ENCODE measurements at regions not wholly inside any gene's neighbourhood (a gene's known extent, or its start where the extent isn't known, plus 50 kb on each side); places are given as distances from the start of the nearest gene placed in this dataset.
"Not testable (repeated sequence)": the region's sequence is repeated elsewhere in the genome, so short reads cannot be mapped to it uniquely, and the experiment has no call there.

- H3K4me3 Mint-ChIP-seq, result no peak overlapping the region
- H3K27ac Mint-ChIP-seq, result no peak overlapping the region
- peaks cover 9% of the 10 kb centered on the region for H3K4me1 Mint-ChIP-seq
- H3K27me3 Mint-ChIP-seq (ENCODE audit: low read depth), result peaks cover 24% of the 10 kb centered on the region
- CTCF ChIA-PET, result interaction anchor here (0.6 to 6.2 kb wide), 14 partner anchors 13 to 143 kb away, joined by 3 to 67 read pairs (median 6); partner anchors contain the start of genes CHRNA3, CHRNA5 and CHRNB4
- TF ChIP-seq NFATC4 (CRISPR knock-in tag; IDR thresholded peaks at IDR 0.05) (no peak), FOXK1 (CRISPR knock-in tag; IDR thresholded peaks at IDR 0.05) (no peak)
- TF ChIP-seq, protein P1, sequence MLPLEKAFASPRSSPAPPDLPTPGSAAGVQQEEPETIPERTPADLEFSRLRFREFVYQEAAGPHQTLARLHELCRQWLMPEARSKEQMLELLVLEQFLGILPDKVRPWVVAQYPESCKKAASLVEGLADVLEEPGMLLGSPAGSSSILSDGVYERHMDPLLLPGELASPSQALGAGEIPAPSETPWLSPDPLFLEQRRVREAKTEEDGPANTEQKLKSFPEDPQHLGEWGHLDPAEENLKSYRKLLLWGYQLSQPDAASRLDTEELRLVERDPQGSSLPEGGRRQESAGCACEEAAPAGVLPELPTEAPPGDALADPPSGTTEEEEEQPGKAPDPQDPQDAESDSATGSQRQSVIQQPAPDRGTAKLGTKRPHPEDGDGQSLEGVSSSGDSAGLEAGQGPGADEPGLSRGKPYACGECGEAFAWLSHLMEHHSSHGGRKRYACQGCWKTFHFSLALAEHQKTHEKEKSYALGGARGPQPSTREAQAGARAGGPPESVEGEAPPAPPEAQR (CRISPR knock-in tag; IDR thresholded peaks at IDR 0.05), result no peak
- ATAC-seq (no peak; the same call in 1 of the 2 replicates), DNase-seq (ENCODE audit: low spot score) (no peak)
- H3K36me3 Mint-ChIP-seq, result peaks cover 21% of the 10 kb centered on the region
- POLR2A ChIA-PET, result no interaction called here
- peaks cover 39% of the 10 kb centered on the region for H3K9me3 Mint-ChIP-seq
Measured at GRCh38 chr15:78708713-78709260, 67.8 kb upstream of the CHRNB4 start.

DNA sequence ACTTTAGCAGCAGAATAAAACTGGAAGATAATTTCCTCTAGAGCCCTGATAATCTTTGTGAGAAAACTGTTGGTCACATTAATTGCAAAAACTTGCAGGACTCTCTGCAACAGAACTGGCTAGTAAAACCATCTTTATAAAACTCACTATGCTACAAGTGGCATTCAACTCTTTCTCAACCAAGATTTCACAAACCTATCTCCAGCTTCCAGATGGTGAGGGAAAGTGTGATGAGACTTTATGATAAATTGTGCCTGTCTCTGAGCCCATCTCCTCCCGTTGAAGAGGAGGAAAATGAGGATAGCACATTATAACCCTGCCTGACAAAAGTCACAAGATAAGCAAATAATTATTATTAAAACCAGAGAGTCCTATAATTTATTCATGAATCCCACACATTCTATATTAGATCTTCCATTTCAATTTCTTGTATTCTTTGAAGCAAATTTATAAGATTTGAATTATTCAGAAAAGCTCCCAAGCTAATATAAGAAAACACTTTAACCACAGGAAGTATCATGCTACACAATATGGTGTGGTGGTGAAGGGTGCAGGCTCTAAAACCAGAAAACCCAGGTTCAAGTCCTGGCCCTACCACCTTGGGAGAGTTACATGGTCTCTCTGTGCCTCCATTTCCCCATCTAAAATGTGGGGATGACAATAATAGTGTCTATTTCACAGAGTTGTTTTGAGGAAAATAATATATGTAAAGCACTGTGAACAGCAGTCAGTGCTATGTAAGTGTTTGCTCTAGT, 65.6 kb upstream of the CHRNB4 start:
- H3K4me3 Mint-ChIP-seq; ATAC-seq; POLR2A ChIA-PET; DNase-seq (ENCODE audit: low spot score); H3K27ac Mint-ChIP-seq; H3K4me1 Mint-ChIP-seq: not testable (repeated sequence)
- Mint-ChIP-seq H3K27me3 (ENCODE audit: low read depth) (peaks cover 21% of the 10 kb centered on the region), H3K36me3 (peaks cover 13% of the 10 kb centered on the region), H3K9me3 (peaks cover 28% of the 10 kb centered on the region)
- CTCF ChIA-PET, result interaction anchor here (1.1 to 6.2 kb wide), 4 partner anchors 32 to 68 kb away, joined by 3 to 67 read pairs (median 12); no protein-coding TSS in a partner anchor

- H3K27ac Mint-ChIP-seq; POLR2A ChIA-PET; H3K27me3 Mint-ChIP-seq (ENCODE audit: low read depth); H3K4me1 Mint-ChIP-seq; DNase-seq (ENCODE audit: low spot score); H3K4me3 Mint-ChIP-seq; ATAC-seq: not testable (repeated sequence)
- CTCF ChIA-PET, result interaction anchor here (1.0 kb wide), 1 partner anchor 64 kb away, joined by 4 read pairs; no protein-coding TSS in a partner anchor
- Mint-ChIP-seq H3K9me3 (peaks cover 28% of the 10 kb centered on the region), H3K36me3 (peaks cover 13% of the 10 kb centered on the region)
Measured at GRCh38 chr15:78703334-78704056, 62.5 kb upstream of the CHRNB4 start.

- Mint-ChIP-seq H3K4me1 (no peaks in the 10 kb centered on the region), H3K36me3 (peaks cover 13% of the 10 kb centered on the region), H3K9me3 (peaks cover 26% of the 10 kb centered on the region), H3K4me3 (no peak overlapping the region), H3K27ac (no peak overlapping the region), H3K27me3 (ENCODE audit: low read depth) (peaks cover 8% of the 10 kb centered on the region)
- no peak for DNase-seq (ENCODE audit: low spot score)
- ATAC-seq, result no peak
- ChIA-PET POLR2A (no interaction called here), CTCF (interaction anchor here (1.0 kb wide), 1 partner anchor 64 kb away, joined by 4 read pairs; no protein-coding TSS in a partner anchor)
- no peak for TF ChIP-seq ZNF138 (CRISPR knock-in tag; conservative IDR thresholded peaks at IDR 0.05)
- TF ChIP-seq GABPB1 (CRISPR knock-in tag; IDR thresholded peaks at IDR 0.05), result no peak
- TF ChIP-seq ERG (CRISPR knock-in tag; IDR thresholded peaks at IDR 0.05), result no peak
- no peak for TF ChIP-seq JUN (CRISPR knock-in tag; IDR thresholded peaks at IDR 0.05)
- no peak for TF ChIP-seq EMX1 (CRISPR knock-in tag; IDR thresholded peaks at IDR 0.05)
- no peak for TF ChIP-seq CREB1 (CRISPR knock-in tag; IDR thresholded peaks at IDR 0.05)
Measured at GRCh38 chr15:78702609-78703333, 61.8 kb upstream of the CHRNB4 start.

DNA sequence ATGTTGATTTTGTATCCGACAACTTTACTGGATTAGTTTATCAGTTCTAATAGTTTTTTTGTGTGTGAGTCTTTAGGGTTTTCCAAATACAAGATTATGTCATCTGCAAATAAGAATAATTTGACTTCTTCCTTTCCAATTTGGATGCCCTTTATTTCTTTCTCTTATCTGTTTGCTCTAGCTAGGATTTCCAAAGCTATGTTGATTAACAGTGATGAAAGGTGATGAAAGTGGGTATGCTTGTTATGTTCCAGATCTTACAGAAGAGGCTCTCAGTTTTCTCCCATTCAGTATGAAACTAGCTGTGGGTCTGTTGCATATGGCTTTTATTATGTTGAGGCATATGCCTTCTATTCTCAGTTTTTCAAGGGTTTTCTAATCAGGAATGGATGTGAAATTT, 56.4 kb upstream of the CHRNB4 start:
- ATAC-seq (no peak), DNase-seq (ENCODE audit: low spot score) (no peak)
- Mint-ChIP-seq H3K4me1 (peaks cover 13% of the 10 kb centered on the region), H3K27me3 (ENCODE audit: low read depth) (no peaks in the 10 kb centered on the region; the same call in 1 of the 2 replicates), H3K4me3 (no peak overlapping the region), H3K36me3 (no peaks in the 10 kb centered on the region), H3K27ac (no peak overlapping the region), H3K9me3 (no peaks in the 10 kb centered on the region)
- ChIA-PET POLR2A (no interaction called here), CTCF (no interaction called here)
- no peak for TF ChIP-seq ZNF423 (CRISPR knock-in tag; IDR thresholded peaks at IDR 0.05)
- no peak for TF ChIP-seq NR2C2 (CRISPR knock-in tag; IDR thresholded peaks at IDR 0.05)
- TF ChIP-seq JAZF1 (CRISPR knock-in tag; IDR thresholded peaks at IDR 0.05), result no peak
- TF ChIP-seq TCF7 (CRISPR knock-in tag; IDR thresholded peaks at IDR 0.05; ENCODE audit: low read depth), result no peak
- TF ChIP-seq ESRRA (CRISPR knock-in tag; IDR thresholded peaks at IDR 0.05; ENCODE audit: borderline replicate concordance), result no peak
- TF ChIP-seq JUN (CRISPR knock-in tag; IDR thresholded peaks at IDR 0.05), result no peak
- no peak for TF ChIP-seq GTF2I (CRISPR knock-in tag; conservative IDR thresholded peaks at IDR 0.05)
- TF ChIP-seq, protein P2, sequence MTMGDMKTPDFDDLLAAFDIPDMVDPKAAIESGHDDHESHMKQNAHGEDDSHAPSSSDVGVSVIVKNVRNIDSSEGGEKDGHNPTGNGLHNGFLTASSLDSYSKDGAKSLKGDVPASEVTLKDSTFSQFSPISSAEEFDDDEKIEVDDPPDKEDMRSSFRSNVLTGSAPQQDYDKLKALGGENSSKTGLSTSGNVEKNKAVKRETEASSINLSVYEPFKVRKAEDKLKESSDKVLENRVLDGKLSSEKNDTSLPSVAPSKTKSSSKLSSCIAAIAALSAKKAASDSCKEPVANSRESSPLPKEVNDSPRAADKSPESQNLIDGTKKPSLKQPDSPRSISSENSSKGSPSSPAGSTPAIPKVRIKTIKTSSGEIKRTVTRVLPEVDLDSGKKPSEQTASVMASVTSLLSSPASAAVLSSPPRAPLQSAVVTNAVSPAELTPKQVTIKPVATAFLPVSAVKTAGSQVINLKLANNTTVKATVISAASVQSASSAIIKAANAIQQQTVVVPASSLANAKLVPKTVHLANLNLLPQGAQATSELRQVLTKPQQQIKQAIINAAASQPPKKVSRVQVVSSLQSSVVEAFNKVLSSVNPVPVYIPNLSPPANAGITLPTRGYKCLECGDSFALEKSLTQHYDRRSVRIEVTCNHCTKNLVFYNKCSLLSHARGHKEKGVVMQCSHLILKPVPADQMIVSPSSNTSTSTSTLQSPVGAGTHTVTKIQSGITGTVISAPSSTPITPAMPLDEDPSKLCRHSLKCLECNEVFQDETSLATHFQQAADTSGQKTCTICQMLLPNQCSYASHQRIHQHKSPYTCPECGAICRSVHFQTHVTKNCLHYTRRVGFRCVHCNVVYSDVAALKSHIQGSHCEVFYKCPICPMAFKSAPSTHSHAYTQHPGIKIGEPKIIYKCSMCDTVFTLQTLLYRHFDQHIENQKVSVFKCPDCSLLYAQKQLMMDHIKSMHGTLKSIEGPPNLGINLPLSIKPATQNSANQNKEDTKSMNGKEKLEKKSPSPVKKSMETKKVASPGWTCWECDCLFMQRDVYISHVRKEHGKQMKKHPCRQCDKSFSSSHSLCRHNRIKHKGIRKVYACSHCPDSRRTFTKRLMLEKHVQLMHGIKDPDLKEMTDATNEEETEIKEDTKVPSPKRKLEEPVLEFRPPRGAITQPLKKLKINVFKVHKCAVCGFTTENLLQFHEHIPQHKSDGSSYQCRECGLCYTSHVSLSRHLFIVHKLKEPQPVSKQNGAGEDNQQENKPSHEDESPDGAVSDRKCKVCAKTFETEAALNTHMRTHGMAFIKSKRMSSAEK (CRISPR knock-in tag; IDR thresholded peaks at IDR 0.05; ENCODE audit: borderline replicate concordance), result no peak
